ACC112 (cell line): ENCODE measurements at regions not wholly inside any gene's neighbourhood (a gene's known extent, or its start where the extent isn't known, plus 50 kb on each side); places are given as distances from the start of the nearest gene placed in this dataset.

Experiments
- H2AFZ ChIP-seq: fragments of 200-600 bp; sonication (generic); one replicate; pipeline ENCODE4 v1.6.0; 2017; ENCODE audit warnings: antibody characterized with exemption, low read length; ENCODE audit not compliant: unreplicated experiment
- H3K27ac ChIP-seq: fragments of 200-600 bp; sonication (generic); 2 replicates; pipeline ENCODE4 v1.5.1; 2014; ENCODE audit warnings: low read depth, mild to moderate bottlenecking, antibody characterized with exemption, low read length, moderate library complexity
- H3K27me3 ChIP-seq: fragments of 200-600 bp; sonication (generic); 2 replicates; pipeline ENCODE4 v1.6.1; 2014; ENCODE audit warnings: mild to moderate bottlenecking, antibody characterized with exemption, low read length, moderate library complexity, mixed read lengths; ENCODE audit not compliant: insufficient read depth
- H3K36me3 ChIP-seq: fragments of 200-600 bp; sonication (generic); 2 replicates; pipeline ENCODE4 v1.6.1; 2016; ENCODE audit warnings: mild to moderate bottlenecking, antibody characterized with exemption, low read length, moderate library complexity, mixed read lengths; ENCODE audit not compliant: insufficient read depth
- H3K4me1 ChIP-seq: fragments of 200-600 bp; sonication (generic); one replicate; pipeline ENCODE4 v1.6.1; 2016; ENCODE audit warnings: low read length, mixed read lengths; ENCODE audit not compliant: insufficient read depth, unreplicated experiment, control insufficient read depth
- H3K4me3 ChIP-seq: fragments of 200-600 bp; sonication (generic); 2 replicates; pipeline ENCODE4 v1.5.1; 2014; ENCODE audit warnings: mild to moderate bottlenecking, low read depth, low read length
- H3K79me2 ChIP-seq: fragments of 200-600 bp; sonication (generic); one replicate; pipeline ENCODE4 v1.6.0; 2016; ENCODE audit warnings: low read length; ENCODE audit not compliant: control insufficient read depth, unreplicated experiment, insufficient read depth

DNA sequence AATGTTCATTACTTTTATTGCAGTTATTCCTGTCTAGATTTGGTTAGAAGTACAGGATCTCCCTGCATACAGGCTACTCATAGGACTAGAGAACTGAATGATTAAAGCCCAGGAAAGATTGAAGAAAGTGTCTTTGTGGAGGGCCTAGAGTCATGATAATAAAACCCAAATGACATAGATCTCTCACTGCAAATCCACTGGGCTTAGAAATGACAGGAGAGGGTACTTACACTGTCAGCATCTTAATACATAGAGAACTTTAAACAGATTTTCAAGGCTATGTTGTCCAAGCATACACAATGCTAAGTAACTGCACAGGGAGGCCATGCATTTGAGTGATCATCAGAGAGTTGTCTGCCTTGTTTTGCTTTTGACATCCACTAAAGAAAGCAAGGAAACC lies 383.8 kb upstream of the MAP3K7 start:
- no peaks in the 10 kb centered on the region for H3K4me1 ChIP-seq
- H2AFZ ChIP-seq = no peak overlapping the region
- H3K27me3 ChIP-seq = no peaks in the 10 kb centered on the region
- no peak overlapping the region for H3K4me3 ChIP-seq
- H3K79me2 ChIP-seq = no peaks in the 10 kb centered on the region
- no peak overlapping the region for H3K27ac ChIP-seq
- H3K36me3 ChIP-seq = no peaks in the 10 kb centered on the region

DNA sequence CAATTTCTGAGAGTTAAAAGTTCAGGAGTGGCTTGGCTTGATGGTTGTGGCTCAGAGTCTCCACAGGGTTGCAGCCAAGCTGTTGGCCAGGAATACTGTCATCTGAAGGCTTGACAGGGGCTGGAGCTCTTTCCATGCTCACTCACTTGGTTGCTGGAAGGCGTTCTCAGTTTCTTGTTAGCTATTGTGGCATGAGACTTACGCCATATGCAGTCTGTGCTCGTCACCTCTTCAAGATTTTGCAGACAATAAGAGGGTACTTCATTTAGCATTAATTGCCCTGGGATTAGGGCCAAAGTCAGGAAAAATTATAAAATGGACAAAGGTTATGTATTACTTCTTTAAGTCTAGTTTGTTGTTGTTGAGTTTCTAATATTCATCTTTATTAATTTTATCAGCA lies 380.6 kb upstream of the MAP3K7 start:
- H3K27me3 ChIP-seq = no peaks in the 10 kb centered on the region
- no peak overlapping the region for H3K4me3 ChIP-seq
- no peaks in the 10 kb centered on the region for H3K4me1 ChIP-seq
- no peak overlapping the region for H3K27ac ChIP-seq
- no peak overlapping the region for H2AFZ ChIP-seq
- no peaks in the 10 kb centered on the region for H3K36me3 ChIP-seq
- no peaks in the 10 kb centered on the region for H3K79me2 ChIP-seq

- no peak overlapping the region for H3K27ac ChIP-seq
- H3K27me3 ChIP-seq = no peaks in the 10 kb centered on the region; the same call in 1 of the 2 replicates
- H3K4me1 ChIP-seq = no peaks in the 10 kb centered on the region
- H2AFZ ChIP-seq = no peak overlapping the region
- H3K79me2 ChIP-seq = no peaks in the 10 kb centered on the region
- no peak overlapping the region for H3K4me3 ChIP-seq
- no peaks in the 10 kb centered on the region for H3K36me3 ChIP-seq
Observed at GRCh38 chr6:90960324-90960723, 373.5 kb upstream of the MAP3K7 start.

DNA sequence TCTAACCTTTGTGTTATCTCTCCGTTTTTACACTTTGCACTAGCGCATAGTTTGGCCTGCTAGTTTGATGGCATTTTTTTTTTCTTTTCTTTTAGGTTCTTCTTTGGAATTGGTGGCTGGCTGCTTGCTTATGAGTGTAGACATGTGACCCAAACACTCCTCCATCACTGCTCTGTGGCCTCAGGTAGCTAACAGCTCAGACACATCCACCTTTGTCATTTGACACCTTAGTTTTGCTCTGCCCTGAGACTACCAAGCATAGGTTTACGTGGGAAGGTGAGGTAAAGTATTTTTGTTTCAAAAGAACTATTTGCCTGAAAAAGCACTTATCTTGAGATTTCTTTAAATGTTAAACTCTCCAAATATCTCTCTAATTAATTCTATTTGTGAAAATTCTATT lies 368.4 kb upstream of the MAP3K7 start:
- no peak overlapping the region for H3K27ac ChIP-seq
- H3K79me2 ChIP-seq = no peaks in the 10 kb centered on the region
- H2AFZ ChIP-seq = no peak overlapping the region
- H3K4me3 ChIP-seq = no peak overlapping the region
- no peaks in the 10 kb centered on the region for H3K4me1 ChIP-seq
- H3K27me3 ChIP-seq = no peaks in the 10 kb centered on the region; the same call in 1 of the 2 replicates
- H3K36me3 ChIP-seq = no peaks in the 10 kb centered on the region

DNA sequence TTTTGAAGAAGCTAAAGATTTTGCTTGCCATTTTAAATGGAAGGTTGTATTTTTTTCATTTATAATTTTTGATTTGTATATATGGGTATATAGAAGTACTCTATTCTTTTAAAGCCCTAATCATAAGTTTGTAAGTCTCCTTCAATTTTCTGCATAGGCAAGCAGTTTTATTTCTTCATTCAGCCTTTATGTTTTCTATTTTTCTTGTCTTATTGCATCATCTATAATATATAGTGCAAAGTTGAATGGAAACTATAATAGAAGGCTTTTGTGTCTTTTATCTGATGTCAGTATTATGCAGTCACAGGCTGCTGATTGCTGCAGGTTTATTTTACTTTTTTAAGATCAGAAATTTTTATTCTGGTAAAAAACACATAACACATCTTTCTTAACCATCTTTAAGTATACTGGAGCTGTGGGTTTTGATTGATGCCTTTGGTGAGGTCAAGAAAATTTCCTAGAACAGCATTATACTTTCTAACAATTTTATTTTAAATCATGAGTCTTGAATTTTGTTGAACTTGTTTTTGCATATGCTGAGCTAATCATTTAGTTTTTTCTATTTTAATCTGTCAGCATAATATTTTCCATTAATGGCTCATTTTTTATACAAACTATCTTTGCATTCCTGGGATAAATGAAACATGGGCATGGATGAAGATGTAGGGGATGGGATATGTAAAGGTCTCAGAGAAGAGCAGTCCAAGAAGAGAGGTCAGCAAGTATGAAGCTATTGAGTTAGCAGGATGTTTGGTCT lies 366.7 kb upstream of the MAP3K7 start:
- H3K27me3 ChIP-seq = no peaks in the 10 kb centered on the region; the same call in 1 of the 2 replicates
- no peaks in the 10 kb centered on the region for H3K36me3 ChIP-seq
- H2AFZ ChIP-seq = no peak overlapping the region
- no peak overlapping the region for H3K4me3 ChIP-seq
- H3K4me1 ChIP-seq = no peaks in the 10 kb centered on the region
- H3K79me2 ChIP-seq = no peaks in the 10 kb centered on the region
- no peak overlapping the region for H3K27ac ChIP-seq

DNA sequence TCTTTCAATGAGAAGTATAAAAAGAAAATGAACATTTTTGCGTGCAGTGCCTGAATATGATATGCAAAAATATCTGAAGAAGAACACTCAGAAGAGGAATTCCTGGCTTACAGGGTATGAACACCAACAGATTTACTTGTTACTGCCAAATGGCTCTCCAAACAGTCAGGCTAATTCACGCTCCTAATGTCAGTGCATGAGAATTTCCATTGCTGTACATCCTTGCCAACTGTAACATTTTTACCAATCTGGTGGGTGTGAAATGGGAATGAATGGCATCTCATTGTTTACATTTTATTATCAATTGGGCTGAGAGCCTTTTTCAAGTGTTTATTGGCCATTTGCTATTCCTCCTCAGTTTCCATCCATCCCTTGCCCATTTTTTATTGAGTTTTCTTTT lies 365.3 kb upstream of the MAP3K7 start:
- Histone ChIP-seq H3K36me3 (no peaks in the 10 kb centered on the region), H3K4me3 (no peak overlapping the region), H3K79me2 (no peaks in the 10 kb centered on the region), H2AFZ (no peak overlapping the region), H3K4me1 (no peaks in the 10 kb centered on the region), H3K27me3 (no peaks in the 10 kb centered on the region; the same call in 1 of the 2 replicates), H3K27ac (no peak overlapping the region)

- Histone ChIP-seq H3K79me2 (no peaks in the 10 kb centered on the region), H2AFZ (no peak overlapping the region), H3K27me3 (no peaks in the 10 kb centered on the region), H3K36me3 (no peaks in the 10 kb centered on the region), H3K27ac (no peak overlapping the region), H3K4me3 (no peak overlapping the region), H3K4me1 (no peaks in the 10 kb centered on the region)
Observed at GRCh38 chr6:90948540-90948939, 361.7 kb upstream of the MAP3K7 start.

DNA sequence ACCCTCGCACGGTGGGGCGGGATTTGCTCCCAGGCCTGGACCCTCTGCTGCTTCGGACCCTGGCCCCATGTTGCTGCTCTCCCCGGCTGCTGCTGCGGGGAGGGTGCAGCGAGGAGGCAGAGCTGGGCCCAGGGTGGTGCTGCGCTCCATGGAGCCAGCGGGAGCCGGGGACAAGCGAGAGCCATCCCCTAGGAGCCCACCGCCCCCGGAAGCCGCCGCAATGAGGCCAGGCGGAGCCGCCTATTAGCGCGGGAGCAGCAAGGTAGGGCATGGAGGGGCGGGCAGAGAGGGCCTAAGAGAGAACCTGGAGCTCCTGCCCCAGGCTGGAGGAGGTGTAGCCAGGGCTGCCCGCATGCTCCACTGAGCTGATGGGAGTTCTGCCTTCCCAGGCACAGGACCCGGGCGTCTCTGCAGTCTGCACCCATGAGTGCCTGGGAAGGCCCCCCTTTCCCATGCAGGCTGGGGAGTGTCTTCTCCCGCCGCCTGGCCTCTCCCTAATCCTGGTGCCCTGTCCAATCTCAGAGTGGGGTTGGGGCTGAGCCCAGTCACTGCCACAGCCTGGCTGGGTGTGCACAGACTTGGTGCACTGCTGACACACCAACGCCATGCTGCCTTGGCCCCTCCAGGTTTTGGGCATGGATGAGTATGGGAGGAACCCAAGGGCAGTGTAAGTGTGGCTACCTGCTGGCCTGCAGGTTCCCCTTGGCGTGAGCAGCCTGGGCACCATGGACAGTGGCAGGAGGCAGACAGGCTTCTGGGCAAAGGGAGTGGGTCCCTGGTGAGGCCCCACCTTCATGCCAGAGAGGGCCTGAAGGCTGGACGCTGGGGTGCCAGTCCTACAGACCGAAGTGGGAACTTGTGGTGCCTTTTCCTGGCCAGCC lies 360.6 kb upstream of the MAP3K7 start:
- Histone ChIP-seq H3K4me3 (no peak overlapping the region), H3K4me1 (no peaks in the 10 kb centered on the region), H3K36me3 (no peaks in the 10 kb centered on the region), H3K27ac (no peak overlapping the region), H2AFZ (no peak overlapping the region), H3K79me2 (no peaks in the 10 kb centered on the region), H3K27me3 (no peaks in the 10 kb centered on the region)

DNA sequence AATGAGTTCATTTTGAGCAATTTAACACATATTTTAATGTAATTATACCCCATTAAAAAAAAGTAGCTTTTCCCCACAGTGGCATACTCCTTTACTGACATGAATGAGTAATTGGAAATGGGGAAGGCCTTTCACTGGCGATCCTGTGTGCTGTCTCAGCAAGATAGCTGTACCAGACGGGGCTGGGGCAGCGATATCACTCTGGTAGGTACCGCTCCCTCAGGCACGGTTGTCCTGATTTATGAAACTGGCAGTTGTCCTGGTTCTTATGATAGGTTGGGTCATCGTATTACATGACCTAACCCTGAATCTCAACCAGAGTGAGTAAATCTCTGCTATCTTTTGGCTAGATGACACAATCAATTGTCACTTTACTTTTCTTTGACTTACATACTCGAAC lies 355.0 kb upstream of the MAP3K7 start:
- no peaks in the 10 kb centered on the region for H3K79me2 ChIP-seq
- no peak overlapping the region for H3K4me3 ChIP-seq
- no peak overlapping the region for H3K27ac ChIP-seq
- H2AFZ ChIP-seq = no peak overlapping the region
- H3K4me1 ChIP-seq = no peaks in the 10 kb centered on the region
- H3K27me3 ChIP-seq = no peaks in the 10 kb centered on the region; the same call in 1 of the 2 replicates
- no peaks in the 10 kb centered on the region for H3K36me3 ChIP-seq

DNA sequence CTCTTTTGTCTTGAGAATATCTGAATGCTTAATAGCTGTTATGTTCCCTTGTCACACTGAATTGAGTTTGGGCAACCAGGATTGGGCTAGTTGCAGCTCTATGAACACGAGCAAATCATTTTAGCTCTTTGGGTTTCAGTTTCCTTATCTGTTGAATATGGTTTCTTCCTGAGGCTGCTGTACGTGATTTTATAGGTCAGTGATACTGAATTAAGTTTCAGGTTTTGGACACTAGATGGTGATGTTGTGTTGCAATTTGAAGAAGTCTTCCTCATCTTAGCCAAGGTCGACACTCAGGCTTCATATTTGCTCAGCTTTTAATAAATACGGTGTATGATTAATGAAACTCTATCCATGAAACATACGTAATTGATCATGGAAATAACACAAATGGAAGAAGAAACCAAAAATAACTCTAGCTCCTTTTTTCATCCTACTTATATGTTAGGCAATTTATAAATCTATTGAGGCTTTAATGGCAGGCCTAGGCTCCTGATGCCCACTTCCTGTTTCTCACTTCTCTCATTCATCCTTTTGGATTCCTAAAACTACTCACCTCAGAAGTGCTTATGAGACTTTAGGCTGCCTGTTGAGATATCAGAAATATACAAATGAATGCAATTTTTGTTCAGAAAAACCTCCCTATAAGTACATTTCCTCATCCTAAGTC lies 354.1 kb upstream of the MAP3K7 start:
- H3K4me1 ChIP-seq = no peaks in the 10 kb centered on the region
- no peak overlapping the region for H3K27ac ChIP-seq
- H2AFZ ChIP-seq = peak overlapping the region; percentile 93
- H3K4me3 ChIP-seq = peak overlapping the region; percentile 66
- H3K36me3 ChIP-seq = no peaks in the 10 kb centered on the region
- peaks cover 3% of the 10 kb centered on the region; the same call in 1 of the 2 replicates for H3K27me3 ChIP-seq
- no peaks in the 10 kb centered on the region for H3K79me2 ChIP-seq
